ENCODE measurements at regions not wholly inside any gene's neighbourhood (a gene's known extent, or its start where the extent isn't known, plus 50 kb on each side); places are given as distances from the start of the nearest gene placed in this dataset.

DNA sequence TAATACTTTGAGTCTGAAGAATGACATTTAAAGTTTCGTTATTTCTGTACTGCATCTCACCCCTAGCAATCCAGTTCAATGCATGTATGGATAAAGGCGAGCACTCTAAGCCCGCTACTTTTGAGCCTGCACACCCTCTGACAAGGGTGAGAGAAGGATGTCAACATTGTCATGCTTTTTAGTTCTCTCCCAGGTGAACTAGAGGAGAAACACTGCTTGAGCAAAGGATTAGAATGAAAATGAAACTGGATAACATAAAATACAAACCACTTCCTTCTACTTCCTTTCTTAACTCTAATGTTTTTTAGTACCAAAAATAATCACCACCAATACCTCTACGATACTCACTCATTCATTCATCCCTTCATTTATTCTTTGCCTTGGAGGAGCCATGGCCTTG lies 588.7 kb upstream of the NR2F2 start:
- Mint-ChIP-seq H3K4me1 (no peaks in the 10 kb centered on the region), H3K27me3 (ENCODE audit: insufficient read depth, low read depth, poor library complexity) (peaks cover 2% of the 10 kb centered on the region), H3K9me3 (no peaks in the 10 kb centered on the region), H3K4me3 (no peak overlapping the region), H3K36me3 (ENCODE audit: low read depth) (no peaks in the 10 kb centered on the region), H3K27ac (no peak overlapping the region)
- ATAC-seq: no peak
- H3K27ac ChIP-seq (ENCODE audit: low read depth): no peak overlapping the region
- peaks cover 15% of the 10 kb centered on the region; the same call in 1 of the 2 replicates for H3K9me2 ChIP-seq (ENCODE audit: insufficient read depth)
- no peaks in the 10 kb centered on the region for H3K27me3 ChIP-seq (ENCODE audit: insufficient read depth)
- no peak overlapping the region for H3K4me2 ChIP-seq
- TF ChIP-seq, protein P1, sequence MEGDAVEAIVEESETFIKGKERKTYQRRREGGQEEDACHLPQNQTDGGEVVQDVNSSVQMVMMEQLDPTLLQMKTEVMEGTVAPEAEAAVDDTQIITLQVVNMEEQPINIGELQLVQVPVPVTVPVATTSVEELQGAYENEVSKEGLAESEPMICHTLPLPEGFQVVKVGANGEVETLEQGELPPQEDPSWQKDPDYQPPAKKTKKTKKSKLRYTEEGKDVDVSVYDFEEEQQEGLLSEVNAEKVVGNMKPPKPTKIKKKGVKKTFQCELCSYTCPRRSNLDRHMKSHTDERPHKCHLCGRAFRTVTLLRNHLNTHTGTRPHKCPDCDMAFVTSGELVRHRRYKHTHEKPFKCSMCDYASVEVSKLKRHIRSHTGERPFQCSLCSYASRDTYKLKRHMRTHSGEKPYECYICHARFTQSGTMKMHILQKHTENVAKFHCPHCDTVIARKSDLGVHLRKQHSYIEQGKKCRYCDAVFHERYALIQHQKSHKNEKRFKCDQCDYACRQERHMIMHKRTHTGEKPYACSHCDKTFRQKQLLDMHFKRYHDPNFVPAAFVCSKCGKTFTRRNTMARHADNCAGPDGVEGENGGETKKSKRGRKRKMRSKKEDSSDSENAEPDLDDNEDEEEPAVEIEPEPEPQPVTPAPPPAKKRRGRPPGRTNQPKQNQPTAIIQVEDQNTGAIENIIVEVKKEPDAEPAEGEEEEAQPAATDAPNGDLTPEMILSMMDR (conservative IDR thresholded peaks at IDR 0.05; ENCODE audit: low read depth in 2 of 2): no peak
- TF ChIP-seq, protein P2, sequence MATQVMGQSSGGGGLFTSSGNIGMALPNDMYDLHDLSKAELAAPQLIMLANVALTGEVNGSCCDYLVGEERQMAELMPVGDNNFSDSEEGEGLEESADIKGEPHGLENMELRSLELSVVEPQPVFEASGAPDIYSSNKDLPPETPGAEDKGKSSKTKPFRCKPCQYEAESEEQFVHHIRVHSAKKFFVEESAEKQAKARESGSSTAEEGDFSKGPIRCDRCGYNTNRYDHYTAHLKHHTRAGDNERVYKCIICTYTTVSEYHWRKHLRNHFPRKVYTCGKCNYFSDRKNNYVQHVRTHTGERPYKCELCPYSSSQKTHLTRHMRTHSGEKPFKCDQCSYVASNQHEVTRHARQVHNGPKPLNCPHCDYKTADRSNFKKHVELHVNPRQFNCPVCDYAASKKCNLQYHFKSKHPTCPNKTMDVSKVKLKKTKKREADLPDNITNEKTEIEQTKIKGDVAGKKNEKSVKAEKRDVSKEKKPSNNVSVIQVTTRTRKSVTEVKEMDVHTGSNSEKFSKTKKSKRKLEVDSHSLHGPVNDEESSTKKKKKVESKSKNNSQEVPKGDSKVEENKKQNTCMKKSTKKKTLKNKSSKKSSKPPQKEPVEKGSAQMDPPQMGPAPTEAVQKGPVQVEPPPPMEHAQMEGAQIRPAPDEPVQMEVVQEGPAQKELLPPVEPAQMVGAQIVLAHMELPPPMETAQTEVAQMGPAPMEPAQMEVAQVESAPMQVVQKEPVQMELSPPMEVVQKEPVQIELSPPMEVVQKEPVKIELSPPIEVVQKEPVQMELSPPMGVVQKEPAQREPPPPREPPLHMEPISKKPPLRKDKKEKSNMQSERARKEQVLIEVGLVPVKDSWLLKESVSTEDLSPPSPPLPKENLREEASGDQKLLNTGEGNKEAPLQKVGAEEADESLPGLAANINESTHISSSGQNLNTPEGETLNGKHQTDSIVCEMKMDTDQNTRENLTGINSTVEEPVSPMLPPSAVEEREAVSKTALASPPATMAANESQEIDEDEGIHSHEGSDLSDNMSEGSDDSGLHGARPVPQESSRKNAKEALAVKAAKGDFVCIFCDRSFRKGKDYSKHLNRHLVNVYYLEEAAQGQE (IDR thresholded peaks at IDR 0.05; ENCODE audit: unreplicated experiment): no peak
- TF ChIP-seq CREB1 (CRISPR knock-in tag; IDR thresholded peaks at IDR 0.05; ENCODE audit: low read depth): no peak
- TF ChIP-seq STAT1 (IDR thresholded peaks at IDR 0.05; ENCODE audit: unreplicated experiment): no peak
- no peak for TF ChIP-seq NANOG (IDR thresholded peaks at IDR 0.05; ENCODE audit: borderline replicate concordance)
- TF ChIP-seq POLR2AphosphoS5 (IDR thresholded peaks at IDR 0.05; ENCODE audit: low read depth): no peak
- no peak for TF ChIP-seq ZNF331 (CRISPR knock-in tag; IDR thresholded peaks at IDR 0.05; ENCODE audit: low read depth)
- TF ChIP-seq, protein P3, sequence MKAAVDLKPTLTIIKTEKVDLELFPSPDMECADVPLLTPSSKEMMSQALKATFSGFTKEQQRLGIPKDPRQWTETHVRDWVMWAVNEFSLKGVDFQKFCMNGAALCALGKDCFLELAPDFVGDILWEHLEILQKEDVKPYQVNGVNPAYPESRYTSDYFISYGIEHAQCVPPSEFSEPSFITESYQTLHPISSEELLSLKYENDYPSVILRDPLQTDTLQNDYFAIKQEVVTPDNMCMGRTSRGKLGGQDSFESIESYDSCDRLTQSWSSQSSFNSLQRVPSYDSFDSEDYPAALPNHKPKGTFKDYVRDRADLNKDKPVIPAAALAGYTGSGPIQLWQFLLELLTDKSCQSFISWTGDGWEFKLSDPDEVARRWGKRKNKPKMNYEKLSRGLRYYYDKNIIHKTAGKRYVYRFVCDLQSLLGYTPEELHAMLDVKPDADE (IDR thresholded peaks at IDR 0.05): no peak
- TF ChIP-seq, protein P4, sequence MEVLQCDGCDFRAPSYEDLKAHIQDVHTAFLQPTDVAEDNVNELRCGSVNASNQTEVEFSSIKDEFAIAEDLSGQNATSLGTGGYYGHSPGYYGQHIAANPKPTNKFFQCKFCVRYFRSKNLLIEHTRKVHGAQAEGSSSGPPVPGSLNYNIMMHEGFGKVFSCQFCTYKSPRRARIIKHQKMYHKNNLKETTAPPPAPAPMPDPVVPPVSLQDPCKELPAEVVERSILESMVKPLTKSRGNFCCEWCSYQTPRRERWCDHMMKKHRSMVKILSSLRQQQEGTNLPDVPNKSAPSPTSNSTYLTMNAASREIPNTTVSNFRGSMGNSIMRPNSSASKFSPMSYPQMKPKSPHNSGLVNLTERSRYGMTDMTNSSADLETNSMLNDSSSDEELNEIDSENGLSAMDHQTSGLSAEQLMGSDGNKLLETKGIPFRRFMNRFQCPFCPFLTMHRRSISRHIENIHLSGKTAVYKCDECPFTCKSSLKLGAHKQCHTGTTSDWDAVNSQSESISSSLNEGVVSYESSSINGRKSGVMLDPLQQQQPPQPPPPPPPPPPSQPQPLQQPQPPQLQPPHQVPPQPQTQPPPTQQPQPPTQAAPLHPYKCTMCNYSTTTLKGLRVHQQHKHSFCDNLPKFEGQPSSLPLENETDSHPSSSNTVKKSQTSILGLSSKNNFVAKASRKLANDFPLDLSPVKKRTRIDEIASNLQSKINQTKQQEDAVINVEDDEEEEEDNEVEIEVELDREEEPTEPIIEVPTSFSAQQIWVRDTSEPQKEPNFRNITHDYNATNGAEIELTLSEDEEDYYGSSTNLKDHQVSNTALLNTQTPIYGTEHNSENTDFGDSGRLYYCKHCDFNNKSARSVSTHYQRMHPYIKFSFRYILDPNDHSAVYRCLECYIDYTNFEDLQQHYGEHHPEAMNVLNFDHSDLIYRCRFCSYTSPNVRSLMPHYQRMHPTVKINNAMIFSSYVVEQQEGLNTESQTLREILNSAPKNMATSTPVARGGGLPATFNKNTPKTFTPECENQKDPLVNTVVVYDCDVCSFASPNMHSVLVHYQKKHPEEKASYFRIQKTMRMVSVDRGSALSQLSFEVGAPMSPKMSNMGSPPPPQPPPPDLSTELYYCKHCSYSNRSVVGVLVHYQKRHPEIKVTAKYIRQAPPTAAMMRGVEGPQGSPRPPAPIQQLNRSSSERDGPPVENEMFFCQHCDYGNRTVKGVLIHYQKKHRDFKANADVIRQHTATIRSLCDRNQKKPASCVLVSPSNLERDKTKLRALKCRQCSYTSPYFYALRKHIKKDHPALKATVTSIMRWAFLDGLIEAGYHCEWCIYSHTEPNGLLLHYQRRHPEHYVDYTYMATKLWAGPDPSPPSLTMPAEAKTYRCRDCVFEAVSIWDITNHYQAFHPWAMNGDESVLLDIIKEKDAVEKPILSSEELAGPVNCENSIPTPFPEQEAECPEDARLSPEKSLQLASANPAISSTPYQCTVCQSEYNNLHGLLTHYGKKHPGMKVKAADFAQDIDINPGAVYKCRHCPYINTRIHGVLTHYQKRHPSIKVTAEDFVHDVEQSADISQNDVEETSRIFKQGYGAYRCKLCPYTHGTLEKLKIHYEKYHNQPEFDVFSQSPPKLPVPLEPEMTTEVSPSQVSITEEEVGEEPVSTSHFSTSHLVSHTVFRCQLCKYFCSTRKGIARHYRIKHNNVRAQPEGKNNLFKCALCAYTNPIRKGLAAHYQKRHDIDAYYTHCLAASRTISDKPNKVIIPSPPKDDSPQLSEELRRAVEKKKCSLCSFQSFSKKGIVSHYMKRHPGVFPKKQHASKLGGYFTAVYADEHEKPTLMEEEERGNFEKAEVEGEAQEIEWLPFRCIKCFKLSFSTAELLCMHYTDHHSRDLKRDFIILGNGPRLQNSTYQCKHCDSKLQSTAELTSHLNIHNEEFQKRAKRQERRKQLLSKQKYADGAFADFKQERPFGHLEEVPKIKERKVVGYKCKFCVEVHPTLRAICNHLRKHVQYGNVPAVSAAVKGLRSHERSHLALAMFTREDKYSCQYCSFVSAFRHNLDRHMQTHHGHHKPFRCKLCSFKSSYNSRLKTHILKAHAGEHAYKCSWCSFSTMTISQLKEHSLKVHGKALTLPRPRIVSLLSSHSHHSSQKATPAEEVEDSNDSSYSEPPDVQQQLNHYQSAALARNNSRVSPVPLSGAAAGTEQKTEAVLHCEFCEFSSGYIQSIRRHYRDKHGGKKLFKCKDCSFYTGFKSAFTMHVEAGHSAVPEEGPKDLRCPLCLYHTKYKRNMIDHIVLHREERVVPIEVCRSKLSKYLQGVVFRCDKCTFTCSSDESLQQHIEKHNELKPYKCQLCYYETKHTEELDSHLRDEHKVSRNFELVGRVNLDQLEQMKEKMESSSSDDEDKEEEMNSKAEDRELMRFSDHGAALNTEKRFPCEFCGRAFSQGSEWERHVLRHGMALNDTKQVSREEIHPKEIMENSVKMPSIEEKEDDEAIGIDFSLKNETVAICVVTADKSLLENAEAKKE (CRISPR knock-in tag; IDR thresholded peaks at IDR 0.05): no peak
- no peak for TF ChIP-seq JUNB (IDR thresholded peaks at IDR 0.05; ENCODE audit: unreplicated experiment)
- TF ChIP-seq EZH2 (IDR thresholded peaks at IDR 0.05; ENCODE audit: low read depth, unreplicated experiment): no peak
- no peak for TF ChIP-seq ZNF114 (CRISPR knock-in tag; IDR thresholded peaks at IDR 0.05)
- no peak for TF ChIP-seq EZH2phosphoT487 (IDR thresholded peaks at IDR 0.05; ENCODE audit: unreplicated experiment)
- H3K4me1 ChIP-seq (ENCODE audit: insufficient read depth): no peaks in the 10 kb centered on the region
- H3K36me3 ChIP-seq (ENCODE audit: insufficient read depth): no peaks in the 10 kb centered on the region
- H4K20me1 ChIP-seq (replicated peaks; ENCODE audit: insufficient read depth): no peaks in the 10 kb centered on the region
- no peak for DNase-seq (ENCODE audit: low spot score)
- H3K79me2 ChIP-seq (replicated peaks; ENCODE audit: insufficient read depth): no peaks in the 10 kb centered on the region
- no peaks in the 10 kb centered on the region for H3F3A ChIP-seq (replicated peaks; ENCODE audit: low read depth)
- no peak overlapping the region for H2AFZ ChIP-seq
- no peak overlapping the region for H3K4me3 ChIP-seq
